OCI-LY7 (cell line): ENCODE measurements at regions not wholly inside any gene's neighbourhood (a gene's known extent, or its start where the extent isn't known, plus 50 kb on each side); places are given as distances from the start of the nearest gene placed in this dataset.

Experiments
- EZH2phosphoT487 ChIP-seq: fragments of 200-600 bp; sonication (generic); IDR thresholded peaks from 2 replicates; pipeline ENCODE4 v1.6.1; 2018; ENCODE audit warnings: low read depth, borderline replicate concordance, mild to moderate bottlenecking, mixed run types, antibody characterized with exemption, low read length, moderate library complexity, mixed read lengths
- TF ChIP-seq, protein P1 (sequence below): fragments of 200-600 bp; sonication (generic); conservative IDR thresholded peaks from 2 replicates; pipeline ENCODE4 v1.5.1; 2014; ENCODE audit warnings: mild to moderate bottlenecking, antibody characterized with exemption, low read length, moderate library complexity, mixed read lengths

DNA sequence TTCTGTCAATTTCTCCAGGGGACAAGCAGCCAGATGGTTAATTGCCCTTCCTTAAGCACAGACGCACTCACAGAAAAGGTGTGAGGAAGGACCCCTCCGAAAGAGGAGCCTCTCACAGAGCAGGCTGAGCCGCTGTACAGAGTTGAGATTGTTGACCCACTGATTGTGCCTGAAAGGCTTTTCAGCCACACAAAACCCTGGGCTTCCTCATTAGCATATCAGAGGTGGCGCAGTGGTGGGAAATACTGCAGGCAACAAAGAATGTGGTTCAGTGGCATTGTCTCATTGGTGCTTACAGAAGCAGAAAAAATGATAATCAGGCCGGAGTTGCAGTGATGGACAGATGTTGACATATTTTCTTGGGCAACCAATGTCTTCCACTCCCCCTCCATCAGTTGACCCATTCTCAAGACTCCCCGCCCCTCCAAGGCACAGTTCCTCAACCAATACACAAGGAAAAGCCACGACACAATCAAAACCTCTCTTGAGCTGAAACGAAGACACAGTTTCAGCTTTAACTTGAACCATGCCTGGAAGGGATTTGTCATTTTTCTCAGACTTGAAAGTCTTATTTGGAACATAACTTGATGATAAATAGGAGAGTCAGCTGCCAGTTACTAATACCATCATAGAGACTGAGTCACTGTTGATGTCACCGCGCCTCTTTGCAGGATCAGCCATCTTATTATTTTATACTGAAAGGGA, 53.1 kb downstream of the ATXN3L start:
- TF ChIP-seq, protein P1, sequence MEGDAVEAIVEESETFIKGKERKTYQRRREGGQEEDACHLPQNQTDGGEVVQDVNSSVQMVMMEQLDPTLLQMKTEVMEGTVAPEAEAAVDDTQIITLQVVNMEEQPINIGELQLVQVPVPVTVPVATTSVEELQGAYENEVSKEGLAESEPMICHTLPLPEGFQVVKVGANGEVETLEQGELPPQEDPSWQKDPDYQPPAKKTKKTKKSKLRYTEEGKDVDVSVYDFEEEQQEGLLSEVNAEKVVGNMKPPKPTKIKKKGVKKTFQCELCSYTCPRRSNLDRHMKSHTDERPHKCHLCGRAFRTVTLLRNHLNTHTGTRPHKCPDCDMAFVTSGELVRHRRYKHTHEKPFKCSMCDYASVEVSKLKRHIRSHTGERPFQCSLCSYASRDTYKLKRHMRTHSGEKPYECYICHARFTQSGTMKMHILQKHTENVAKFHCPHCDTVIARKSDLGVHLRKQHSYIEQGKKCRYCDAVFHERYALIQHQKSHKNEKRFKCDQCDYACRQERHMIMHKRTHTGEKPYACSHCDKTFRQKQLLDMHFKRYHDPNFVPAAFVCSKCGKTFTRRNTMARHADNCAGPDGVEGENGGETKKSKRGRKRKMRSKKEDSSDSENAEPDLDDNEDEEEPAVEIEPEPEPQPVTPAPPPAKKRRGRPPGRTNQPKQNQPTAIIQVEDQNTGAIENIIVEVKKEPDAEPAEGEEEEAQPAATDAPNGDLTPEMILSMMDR, result no peak
- no peak for TF ChIP-seq EZH2phosphoT487
